IgD-negative memory B cell (primary cell): ENCODE measurements at regions not wholly inside any gene's neighbourhood (a gene's known extent, or its start where the extent isn't known, plus 50 kb on each side); places are given as distances from the start of the nearest gene placed in this dataset.
A peak's percentile ranks its signal among the peaks of the same experiment; 100 is the strongest.

Source experiments
- H3K27ac Mint-ChIP-seq, 3 donors: one replicate each; pipeline ENCODE4 v1.8.0; 2020 to 2022; ENCODE audit warnings: mild to moderate bottlenecking in 3 of 3, mixed read lengths in 3 of 3, moderate library complexity in 1 of 3
- H3K27me3 Mint-ChIP-seq: one replicate; pipeline ENCODE4 v1.8.0; 2021; ENCODE audit warnings: mixed read lengths
- H3K36me3 Mint-ChIP-seq: one replicate; pipeline ENCODE4 v1.8.0; 2020; ENCODE audit warnings: mild to moderate bottlenecking, mixed read lengths
- H3K4me1 Mint-ChIP-seq, 3 donors: one replicate each; pipeline ENCODE4 v1.8.0; 2020 to 2022; ENCODE audit warnings: mixed read lengths in 3 of 3, mild to moderate bottlenecking in 1 of 3
- H3K4me3 Mint-ChIP-seq, 4 donors: one replicate each; pipeline ENCODE4 v1.8.0; 2020 to 2022; ENCODE audit warnings: mild to moderate bottlenecking in 4 of 4, mixed read lengths in 4 of 4, moderate library complexity in 3 of 4
- H3K9me3 Mint-ChIP-seq, 3 donors: one replicate each; pipeline ENCODE4 v1.8.0; 2020 to 2021; ENCODE audit warnings: mixed read lengths in 3 of 3, mild to moderate bottlenecking in 1 of 3

GRCh38 chr11:94671553-94672366, 96.4 kb upstream of the AMOTL1 start:
- Mint-ChIP-seq H3K9me3 (no peaks in the 10 kb centered on the region), H3K36me3 (no peaks in the 10 kb centered on the region), H3K4me1 (no peaks in the 10 kb centered on the region), H3K4me3 (no peak overlapping the region), H3K27me3 (no peaks in the 10 kb centered on the region), H3K27ac (no peak overlapping the region)

- Mint-ChIP-seq H3K36me3 (no peaks in the 10 kb centered on the region), H3K27me3 (no peaks in the 10 kb centered on the region), H3K9me3 (no peaks in the 10 kb centered on the region), H3K4me3 (no peak overlapping the region), H3K27ac (no peak overlapping the region), H3K4me1 (no peaks in the 10 kb centered on the region)
Measured at GRCh38 chr11:94672636-94673035, 95.5 kb upstream of the AMOTL1 start.

GRCh38 chr11:94673386-94673785, 94.8 kb upstream of the AMOTL1 start:
- H3K4me1 Mint-ChIP-seq = no peaks in the 10 kb centered on the region
- no peak overlapping the region for H3K27ac Mint-ChIP-seq
- H3K4me3 Mint-ChIP-seq = no peak overlapping the region
- no peaks in the 10 kb centered on the region for H3K27me3 Mint-ChIP-seq
- no peaks in the 10 kb centered on the region for H3K9me3 Mint-ChIP-seq
- no peaks in the 10 kb centered on the region for H3K36me3 Mint-ChIP-seq

- no peaks in the 10 kb centered on the region for H3K4me1 Mint-ChIP-seq
- no peaks in the 10 kb centered on the region for H3K27me3 Mint-ChIP-seq
- no peaks in the 10 kb centered on the region for H3K9me3 Mint-ChIP-seq
- H3K4me3 Mint-ChIP-seq = no peak overlapping the region
- no peaks in the 10 kb centered on the region for H3K36me3 Mint-ChIP-seq
- H3K27ac Mint-ChIP-seq = no peak overlapping the region
Measured at GRCh38 chr11:94673951-94674491, 94.1 kb upstream of the AMOTL1 start.

- H3K36me3 Mint-ChIP-seq = no peaks in the 10 kb centered on the region
- no peaks in the 10 kb centered on the region for H3K4me1 Mint-ChIP-seq
- no peaks in the 10 kb centered on the region for H3K9me3 Mint-ChIP-seq
- no peak overlapping the region for H3K4me3 Mint-ChIP-seq
- peaks cover 3% of the 10 kb centered on the region for H3K27me3 Mint-ChIP-seq
- H3K27ac Mint-ChIP-seq = no peak overlapping the region
Measured at GRCh38 chr11:94675239-94675638, 92.9 kb upstream of the AMOTL1 start.

- Mint-ChIP-seq H3K27me3 (peaks cover 3% of the 10 kb centered on the region), H3K27ac (no peak overlapping the region), H3K4me1 (no peaks in the 10 kb centered on the region), H3K9me3 (no peaks in the 10 kb centered on the region), H3K4me3 (no peak overlapping the region), H3K36me3 (no peaks in the 10 kb centered on the region)
Measured at GRCh38 chr11:94675813-94676212, 92.3 kb upstream of the AMOTL1 start.

- no peaks in the 10 kb centered on the region for H3K4me1 Mint-ChIP-seq
- no peak overlapping the region for H3K4me3 Mint-ChIP-seq
- H3K27ac Mint-ChIP-seq = no peak overlapping the region
- peaks cover 3% of the 10 kb centered on the region for H3K27me3 Mint-ChIP-seq
- no peaks in the 10 kb centered on the region for H3K9me3 Mint-ChIP-seq
- H3K36me3 Mint-ChIP-seq = no peaks in the 10 kb centered on the region
Measured at GRCh38 chr11:94676814-94677213, 91.3 kb upstream of the AMOTL1 start.

GRCh38 chr11:94678236-94678635, 89.9 kb upstream of the AMOTL1 start:
- Mint-ChIP-seq H3K27ac (no peak overlapping the region), H3K36me3 (no peaks in the 10 kb centered on the region), H3K27me3 (peaks cover 3% of the 10 kb centered on the region), H3K4me1 (no peaks in the 10 kb centered on the region), H3K9me3 (no peaks in the 10 kb centered on the region), H3K4me3 (no peak overlapping the region)

GRCh38 chr11:94678901-94679300, 89.3 kb upstream of the AMOTL1 start:
- Mint-ChIP-seq H3K9me3 (no peaks in the 10 kb centered on the region), H3K4me3 (no peak overlapping the region), H3K4me1 (no peaks in the 10 kb centered on the region), H3K27me3 (peaks cover 3% of the 10 kb centered on the region), H3K36me3 (no peaks in the 10 kb centered on the region), H3K27ac (no peak overlapping the region)

GRCh38 chr11:94680426-94680825, 87.7 kb upstream of the AMOTL1 start:
- H3K9me3 Mint-ChIP-seq = peaks cover 0 to 6% (median 0%) of the 10 kb centered on the region in 3 donors
- no peak overlapping the region for H3K4me3 Mint-ChIP-seq
- no peaks in the 10 kb centered on the region for H3K36me3 Mint-ChIP-seq
- H3K27me3 Mint-ChIP-seq = peaks cover 4% of the 10 kb centered on the region
- peak overlapping the region in 1 of 3 donors; percentile 59 for H3K27ac Mint-ChIP-seq
- H3K4me1 Mint-ChIP-seq = no peaks in the 10 kb centered on the region

GRCh38 chr11:94681140-94681539, 87.0 kb upstream of the AMOTL1 start:
- H3K4me3 Mint-ChIP-seq = no peak overlapping the region
- H3K9me3 Mint-ChIP-seq = peaks cover 0 to 9% (median 0%) of the 10 kb centered on the region in 3 donors
- H3K27ac Mint-ChIP-seq = no peak overlapping the region
- H3K4me1 Mint-ChIP-seq = no peaks in the 10 kb centered on the region
- no peaks in the 10 kb centered on the region for H3K36me3 Mint-ChIP-seq
- H3K27me3 Mint-ChIP-seq = peaks cover 7% of the 10 kb centered on the region

GRCh38 chr11:94681852-94682251, 86.3 kb upstream of the AMOTL1 start:
- Mint-ChIP-seq H3K27ac (no peak overlapping the region), H3K36me3 (no peaks in the 10 kb centered on the region), H3K9me3 (peaks cover 0 to 9% (median 0%) of the 10 kb centered on the region in 3 donors), H3K4me1 (no peaks in the 10 kb centered on the region), H3K4me3 (no peak overlapping the region), H3K27me3 (peaks cover 7% of the 10 kb centered on the region)

GRCh38 chr11:94694309-94695060, 73.7 kb upstream of the AMOTL1 start:
- H3K4me3 Mint-ChIP-seq = no peak overlapping the region
- peaks cover 3% of the 10 kb centered on the region for H3K27me3 Mint-ChIP-seq

GRCh38 chr11:94697156-94697555, 71.0 kb upstream of the AMOTL1 start:
- H3K27ac Mint-ChIP-seq = no peak overlapping the region
- H3K36me3 Mint-ChIP-seq = no peaks in the 10 kb centered on the region
- H3K9me3 Mint-ChIP-seq = peaks cover 0 to 4% (median 0%) of the 10 kb centered on the region in 3 donors
- no peaks in the 10 kb centered on the region for H3K4me1 Mint-ChIP-seq
- no peak overlapping the region for H3K4me3 Mint-ChIP-seq
- peaks cover 3% of the 10 kb centered on the region for H3K27me3 Mint-ChIP-seq

More at GRCh38 chr11:94694309-94695060, 73.7 kb upstream of the AMOTL1 start:
- Mint-ChIP-seq H3K27ac (no peak overlapping the region), H3K36me3 (peaks cover 3% of the 10 kb centered on the region), H3K4me1 (no peaks in the 10 kb centered on the region), H3K9me3 (no peaks in the 10 kb centered on the region)

GRCh38 chr11:94700622-94701021, 67.5 kb upstream of the AMOTL1 start:
- Mint-ChIP-seq H3K27ac (no peak overlapping the region), H3K27me3 (peaks cover 2% of the 10 kb centered on the region), H3K4me1 (no peaks in the 10 kb centered on the region), H3K9me3 (peaks cover 0 to 6% (median 4%) of the 10 kb centered on the region in 3 donors), H3K36me3 (no peaks in the 10 kb centered on the region), H3K4me3 (no peak overlapping the region)
